Upper lobe of right lung (tissue), 1 donor: ENCODE measurements at regions not wholly inside any gene's neighbourhood (a gene's known extent, or its start where the extent isn't known, plus 50 kb on each side); places are given as distances from the start of the nearest gene placed in this dataset.

ENCODE experiments used
- ATAC-seq: fragments of 200-7000 bp; cut with Tn5 transposase; one replicate; pipeline ENCODE4 v1.9.1; 2020; ENCODE audit warnings: mild to moderate bottlenecking, moderate library complexity
- DNase-seq: peaks from one replicate; pipeline ENCODE4 v3.0.0-alpha.2; 2020
- H3K27ac ChIP-seq: fragments of 200-600 bp; one replicate; pipeline ENCODE4 v1.8.0; 2022
- H3K27me3 ChIP-seq: fragments of 200-600 bp; one replicate; pipeline ENCODE4 v1.8.0; 2022; ENCODE audit warnings: mild to moderate bottlenecking
- H3K36me3 ChIP-seq: fragments of 200-600 bp; one replicate; pipeline ENCODE4 v1.8.0; 2022
- H3K4me1 ChIP-seq: fragments of 200-600 bp; one replicate; pipeline ENCODE4 v1.8.0; 2022
- H3K4me3 ChIP-seq: fragments of 200-600 bp; one replicate; pipeline ENCODE4 v1.8.0; 2022; ENCODE audit warnings: mild to moderate bottlenecking
- H3K9me3 ChIP-seq: fragments of 200-600 bp; one replicate; pipeline ENCODE4 v1.8.0; 2022
- intact Hi-C: fragments of 100-400 bp; cut with DNase I; formaldehyde crosslinking; loops from one replicate; pipeline ENCODE4 v1.11.0; 2022
- TF ChIP-seq, protein P1 (sequence below): fragments of 200-600 bp; IDR thresholded peaks from one replicate; pipeline ENCODE4 v1.8.0; 2022; ENCODE audit warnings: antibody characterized with exemption
- donor health status: DM: no; HTN: yes; CAD: no; lungs with severe emphysema.

DNA sequence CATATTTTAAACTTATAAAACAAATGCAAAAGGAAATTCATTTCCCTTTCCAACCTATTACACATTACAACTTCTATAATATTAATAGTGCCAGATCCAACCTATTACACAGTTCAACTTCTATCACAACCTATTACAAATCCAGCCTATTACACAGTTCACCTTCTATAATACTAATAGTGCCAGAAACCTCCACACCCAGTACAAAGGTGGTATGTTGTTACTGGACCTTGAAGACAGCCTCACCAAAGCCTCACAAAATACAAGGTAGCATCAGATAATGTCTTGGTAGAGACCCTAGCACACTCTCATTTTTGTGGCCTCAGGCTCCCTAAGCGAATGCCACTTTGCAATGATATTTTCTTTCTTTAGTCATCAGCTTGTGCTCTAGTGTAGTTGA lies 68.7 kb upstream of the PELI2 start:
- H3K27ac ChIP-seq: no peak overlapping the region
- no peaks in the 10 kb centered on the region for H3K9me3 ChIP-seq
- TF ChIP-seq, protein P1, sequence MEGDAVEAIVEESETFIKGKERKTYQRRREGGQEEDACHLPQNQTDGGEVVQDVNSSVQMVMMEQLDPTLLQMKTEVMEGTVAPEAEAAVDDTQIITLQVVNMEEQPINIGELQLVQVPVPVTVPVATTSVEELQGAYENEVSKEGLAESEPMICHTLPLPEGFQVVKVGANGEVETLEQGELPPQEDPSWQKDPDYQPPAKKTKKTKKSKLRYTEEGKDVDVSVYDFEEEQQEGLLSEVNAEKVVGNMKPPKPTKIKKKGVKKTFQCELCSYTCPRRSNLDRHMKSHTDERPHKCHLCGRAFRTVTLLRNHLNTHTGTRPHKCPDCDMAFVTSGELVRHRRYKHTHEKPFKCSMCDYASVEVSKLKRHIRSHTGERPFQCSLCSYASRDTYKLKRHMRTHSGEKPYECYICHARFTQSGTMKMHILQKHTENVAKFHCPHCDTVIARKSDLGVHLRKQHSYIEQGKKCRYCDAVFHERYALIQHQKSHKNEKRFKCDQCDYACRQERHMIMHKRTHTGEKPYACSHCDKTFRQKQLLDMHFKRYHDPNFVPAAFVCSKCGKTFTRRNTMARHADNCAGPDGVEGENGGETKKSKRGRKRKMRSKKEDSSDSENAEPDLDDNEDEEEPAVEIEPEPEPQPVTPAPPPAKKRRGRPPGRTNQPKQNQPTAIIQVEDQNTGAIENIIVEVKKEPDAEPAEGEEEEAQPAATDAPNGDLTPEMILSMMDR: no peak
- DNase-seq (no peak), ATAC-seq (no peak)
- intact Hi-C loops: no loop called here
- H3K36me3 ChIP-seq: no peaks in the 10 kb centered on the region
- no peaks in the 10 kb centered on the region for H3K4me1 ChIP-seq
- no peak overlapping the region for H3K4me3 ChIP-seq
- H3K27me3 ChIP-seq: no peaks in the 10 kb centered on the region

DNA sequence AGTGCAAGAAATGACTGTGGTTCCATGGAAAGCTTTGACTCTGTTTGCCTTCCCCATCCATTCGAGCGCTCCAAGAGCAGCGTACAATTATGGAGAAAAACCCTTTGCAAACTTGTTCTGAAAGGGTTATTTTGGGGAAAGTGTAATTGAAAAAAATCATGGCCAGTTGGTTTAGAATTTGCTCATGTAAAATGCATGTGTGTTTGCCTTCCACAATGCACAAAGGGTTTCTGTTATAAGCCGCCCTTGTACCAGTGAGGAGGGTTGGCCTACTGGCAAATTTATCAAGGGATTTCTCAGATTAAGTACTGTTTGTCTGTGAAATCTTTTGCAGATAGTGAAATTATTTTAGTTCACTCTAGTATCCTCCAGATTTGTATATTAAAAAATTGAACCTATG lies 62.7 kb upstream of the PELI2 start:
- DNase-seq (no peak), ATAC-seq (no peak)
- Histone ChIP-seq H3K4me1 (no peaks in the 10 kb centered on the region), H3K27ac (no peak overlapping the region), H3K4me3 (no peak overlapping the region), H3K36me3 (no peaks in the 10 kb centered on the region), H3K9me3 (no peaks in the 10 kb centered on the region), H3K27me3 (no peaks in the 10 kb centered on the region)
- intact Hi-C loops: no loop called here
- TF ChIP-seq, protein P1: no peak

DNA sequence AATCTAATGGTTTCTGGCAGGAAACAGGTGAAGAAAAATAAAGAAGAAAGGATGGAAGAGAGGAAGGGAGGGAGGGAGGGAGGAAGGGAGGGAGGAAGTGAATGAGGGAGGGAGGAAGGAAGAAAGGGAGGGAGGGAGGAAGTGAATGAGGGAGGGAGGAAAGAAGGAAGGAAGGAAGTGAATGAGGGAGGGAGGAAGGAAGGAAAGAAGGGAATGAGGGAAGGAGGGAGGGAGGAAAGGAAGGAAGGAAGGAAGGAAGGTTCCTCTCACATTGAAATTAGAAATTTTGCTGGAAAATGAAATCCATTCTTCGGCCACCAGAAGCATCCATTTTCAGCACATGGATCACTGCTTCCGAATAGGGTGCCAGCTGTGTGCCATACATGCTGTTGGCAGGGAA lies 62.2 kb upstream of the PELI2 start:
- Histone ChIP-seq H3K27ac (no peak overlapping the region), H3K4me3 (no peak overlapping the region), H3K9me3 (no peaks in the 10 kb centered on the region), H3K4me1 (no peaks in the 10 kb centered on the region), H3K27me3 (no peaks in the 10 kb centered on the region), H3K36me3 (no peaks in the 10 kb centered on the region)
- intact Hi-C loops: no loop called here
- TF ChIP-seq, protein P1: no peak
- DNase-seq: no peak
- no peak for ATAC-seq

DNA sequence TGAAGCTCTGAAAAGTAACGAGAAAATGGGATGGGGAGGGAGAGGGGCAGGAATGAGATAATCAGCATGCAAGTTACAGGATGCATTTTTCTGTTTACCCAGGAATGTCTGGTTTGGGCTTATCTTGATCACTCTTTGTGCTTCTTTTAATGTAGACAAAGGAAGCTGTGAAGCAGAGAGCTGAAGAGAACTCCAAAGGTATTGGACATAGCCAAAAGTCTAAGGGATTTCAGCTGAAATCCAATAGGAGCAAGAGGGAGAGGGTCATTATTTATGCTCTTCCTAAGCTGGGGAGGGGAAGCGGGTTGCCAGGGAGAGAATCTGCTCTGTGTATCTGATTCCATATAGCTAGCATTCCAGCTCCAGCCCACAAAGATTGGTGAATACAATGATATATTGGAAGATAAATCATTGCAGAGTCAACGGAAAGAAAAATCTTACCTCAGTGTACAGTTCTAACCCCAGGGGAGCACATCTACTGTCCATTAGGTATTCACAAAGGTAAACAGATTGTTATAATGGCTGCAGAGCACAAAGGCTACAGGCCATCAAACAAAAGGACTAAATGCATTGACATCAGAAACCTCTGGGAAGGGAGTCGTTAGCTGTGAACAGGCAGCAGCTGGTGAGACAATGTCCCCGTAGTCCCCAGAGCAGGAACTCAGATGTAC lies 61.0 kb upstream of the PELI2 start:
- no peak overlapping the region for H3K27ac ChIP-seq
- H3K4me1 ChIP-seq: no peaks in the 10 kb centered on the region
- H3K36me3 ChIP-seq: no peaks in the 10 kb centered on the region
- intact Hi-C loops: no loop called here
- no peak overlapping the region for H3K4me3 ChIP-seq
- ATAC-seq: no peak
- H3K9me3 ChIP-seq: no peaks in the 10 kb centered on the region
- no peak for DNase-seq
- TF ChIP-seq, protein P1: no peak
- H3K27me3 ChIP-seq: no peaks in the 10 kb centered on the region

DNA sequence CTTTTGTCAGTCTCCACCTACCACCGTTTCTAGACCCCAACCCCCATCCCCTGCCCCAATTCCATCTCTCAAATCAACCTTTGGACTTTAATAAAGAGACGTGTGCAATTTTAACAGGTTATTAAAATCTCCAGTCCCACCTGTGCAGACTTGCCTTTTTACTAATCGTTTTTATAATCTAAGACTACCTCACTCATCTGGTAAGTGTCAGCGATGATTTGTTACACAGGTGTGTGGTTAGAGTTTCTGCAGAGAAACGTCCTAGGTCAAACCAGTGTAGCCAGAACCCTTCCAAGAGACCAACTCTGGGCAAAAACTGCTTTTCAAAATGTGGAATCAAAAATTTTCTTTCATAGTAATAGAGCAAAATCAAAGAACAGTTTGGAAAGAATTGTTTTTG lies 60.4 kb upstream of the PELI2 start:
- ATAC-seq (no peak), DNase-seq (no peak)
- H3K36me3 ChIP-seq: no peaks in the 10 kb centered on the region
- TF ChIP-seq, protein P1: no peak
- intact Hi-C loops: no loop called here
- no peaks in the 10 kb centered on the region for H3K9me3 ChIP-seq
- no peaks in the 10 kb centered on the region for H3K27me3 ChIP-seq
- H3K4me3 ChIP-seq: no peak overlapping the region
- no peak overlapping the region for H3K27ac ChIP-seq
- H3K4me1 ChIP-seq: no peaks in the 10 kb centered on the region

DNA sequence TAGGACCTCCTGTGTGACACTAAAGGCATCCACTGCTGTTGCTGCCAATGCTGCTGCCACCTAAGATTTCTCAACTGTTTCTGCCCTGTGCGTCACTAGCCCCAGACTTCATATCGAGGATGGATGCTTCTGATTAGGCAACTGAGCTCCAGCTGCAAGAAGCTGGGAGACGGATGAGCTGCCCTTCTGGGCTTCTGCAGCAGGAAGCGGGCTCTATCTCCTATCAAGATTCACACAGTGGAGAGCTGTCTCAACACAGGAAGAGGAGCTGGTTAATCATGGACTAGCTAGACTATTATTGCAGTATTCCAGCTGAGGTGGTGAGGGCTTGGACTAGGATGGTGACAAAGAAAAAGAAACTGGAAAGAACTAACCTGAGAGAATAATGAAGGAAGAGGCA lies 59.2 kb upstream of the PELI2 start:
- TF ChIP-seq, protein P1: no peak

More for the DNA sequence above, 59.2 kb upstream of the PELI2 start:
- intact Hi-C loops: no loop called here
- Histone ChIP-seq H3K9me3 (no peaks in the 10 kb centered on the region), H3K27me3 (no peaks in the 10 kb centered on the region), H3K4me3 (no peak overlapping the region), H3K36me3 (no peaks in the 10 kb centered on the region), H3K4me1 (no peaks in the 10 kb centered on the region), H3K27ac (no peak overlapping the region)
- ATAC-seq (peak; percentile 49), DNase-seq (no peak)
